SK-N-SH treated with all-trans-retinoic acid at 6 μM for 48 hours (cell line): ENCODE measurements at regions not wholly inside any gene's neighbourhood (a gene's known extent, or its start where the extent isn't known, plus 50 kb on each side); places are given as distances from the start of the nearest gene placed in this dataset.

Experiments used
- ATAC-seq: fragments of 200-7000 bp; cut with Tn5 transposase; 3 replicates; pipeline ENCODE4 v1.9.1; 2020; ENCODE audit warnings: mild to moderate bottlenecking, moderate library complexity
- ARNTL ChIP-seq: fragments of 450-650 bp; formaldehyde crosslinking; IDR thresholded peaks from 2 replicates; pipeline ENCODE4 v1.5.0; 2020; ENCODE audit warnings: low read depth, mild to moderate bottlenecking, moderate library complexity, borderline replicate concordance
- CREB5 ChIP-seq: fragments of 250-450 bp; sonication (Bioruptor Pico); IDR thresholded peaks from 2 replicates; pipeline ENCODE4 v1.5.1; 2020; ENCODE audit warnings: low read depth, mild to moderate bottlenecking, moderate library complexity
- CSDC2 ChIP-seq: fragments of 250-450 bp; sonication (Bioruptor Pico); IDR thresholded peaks from 2 replicates; pipeline ENCODE4 v1.5.0; 2020; ENCODE audit warnings: mild to moderate bottlenecking, moderate library complexity
- CSRNP3 ChIP-seq: fragments of 250-450 bp; sonication (Bioruptor Pico); IDR thresholded peaks from 2 replicates; pipeline ENCODE4 v1.5.1; 2021; ENCODE audit warnings: mild to moderate bottlenecking, moderate library complexity
- ESRRG ChIP-seq: fragments of 250-450 bp; sonication (Bioruptor Pico); IDR thresholded peaks from 2 replicates; pipeline ENCODE4 v1.6.1; 2021; ENCODE audit warnings: mild to moderate bottlenecking
- GLIS3 ChIP-seq: fragments of 250-450 bp; sonication (Bioruptor Pico); IDR thresholded peaks from 2 replicates; pipeline ENCODE4 v1.5.0; 2020; ENCODE audit warnings: mild to moderate bottlenecking, moderate library complexity
- ISL1 ChIP-seq: fragments of 250-450 bp; sonication (Bioruptor Pico); IDR thresholded peaks from 2 replicates; pipeline ENCODE4 v2.1.2; 2022; ENCODE audit warnings: mild to moderate bottlenecking, moderate library complexity
- OSR1 ChIP-seq: fragments of 250-450 bp; sonication (Bioruptor Pico); IDR thresholded peaks from 2 replicates; pipeline ENCODE4 v1.8.0; 2022; ENCODE audit warnings: moderate library complexity, mild to moderate bottlenecking, inconsistent platforms
- PATZ1 ChIP-seq: fragments of 250-450 bp; sonication (Bioruptor Pico); IDR thresholded peaks from 2 replicates; pipeline ENCODE4 v1.8.0; 2020; ENCODE audit warnings: mild to moderate bottlenecking, moderate library complexity, borderline replicate concordance
- POU6F1 ChIP-seq: fragments of 250-450 bp; sonication (Bioruptor Pico); IDR thresholded peaks from 2 replicates; pipeline ENCODE4 v1.8.0; 2021; ENCODE audit warnings: low read depth, mild to moderate bottlenecking, moderate library complexity, borderline replicate concordance
- PPARA ChIP-seq: fragments of 250-450 bp; sonication (Bioruptor Pico); IDR thresholded peaks from 2 replicates; pipeline ENCODE4 v1.5.0; 2020; ENCODE audit warnings: mild to moderate bottlenecking, borderline replicate concordance
- RARB ChIP-seq: fragments of 250-450 bp; sonication (Bioruptor Pico); IDR thresholded peaks from 2 replicates; pipeline ENCODE4 v1.8.0; 2021; ENCODE audit warnings: mild to moderate bottlenecking, moderate library complexity
- SNAI2 ChIP-seq: fragments of 250-450 bp; sonication (Bioruptor Pico); IDR thresholded peaks from 2 replicates; pipeline ENCODE4 v1.5.0; 2020; ENCODE audit warnings: mild to moderate bottlenecking, moderate library complexity
- TCF4 ChIP-seq: fragments of 250-450 bp; sonication (Bioruptor Pico); IDR thresholded peaks from 2 replicates; pipeline ENCODE4 v1.8.0; 2021; ENCODE audit warnings: mild to moderate bottlenecking, moderate library complexity, borderline replicate concordance
- TOX ChIP-seq: fragments of 250-450 bp; sonication (Bioruptor Pico); IDR thresholded peaks from 2 replicates; pipeline ENCODE4 v1.8.0; 2021; ENCODE audit warnings: mild to moderate bottlenecking, moderate library complexity, borderline replicate concordance
- TSHZ2 ChIP-seq: fragments of 250-450 bp; sonication (Bioruptor Pico); IDR thresholded peaks from 2 replicates; pipeline ENCODE4 v1.5.0; 2020; ENCODE audit warnings: mild to moderate bottlenecking, moderate library complexity
- ZC3H10 ChIP-seq: fragments of 250-450 bp; sonication (Bioruptor Pico); IDR thresholded peaks from 2 replicates; pipeline ENCODE4 v1.5.1; 2021; ENCODE audit warnings: mild to moderate bottlenecking, moderate library complexity
- ZFP3 ChIP-seq: fragments of 250-450 bp; sonication (Bioruptor Pico); IDR thresholded peaks from 2 replicates; pipeline ENCODE4 v1.5.0; 2020; ENCODE audit warnings: mild to moderate bottlenecking, moderate library complexity
- ZFP30 ChIP-seq: fragments of 450-650 bp; formaldehyde crosslinking; IDR thresholded peaks from 2 replicates; pipeline ENCODE4 v1.5.0; 2022; ENCODE audit warnings: mild to moderate bottlenecking, moderate library complexity
- ZNF565 ChIP-seq: fragments of 450-650 bp; formaldehyde crosslinking; conservative IDR thresholded peaks from 2 replicates; pipeline ENCODE4 v1.5.0; 2020; ENCODE audit warnings: low read depth, mild to moderate bottlenecking, moderate library complexity
- ZNF70 ChIP-seq: fragments of 450-650 bp; formaldehyde crosslinking; IDR thresholded peaks from 2 replicates; pipeline ENCODE4 v1.5.0; 2020; ENCODE audit warnings: mild to moderate bottlenecking, moderate library complexity
- ZNF8 ChIP-seq: fragments of 450-650 bp; formaldehyde crosslinking; IDR thresholded peaks from 2 replicates; pipeline ENCODE4 v1.5.0; 2020; ENCODE audit warnings: mild to moderate bottlenecking, moderate library complexity

- ATAC-seq = no peak
- TF ChIP-seq ARNTL (CRISPR knock-in tag) = no peak
- no peak for TF ChIP-seq POU6F1
- TF ChIP-seq TSHZ2 (CRISPR knock-in tag) = no peak
- no peak for TF ChIP-seq SNAI2 (CRISPR knock-in tag)
- TF ChIP-seq, all 23 proteins: peak for 0
These were observed 109.7 kb upstream of the HS6ST1 start for GRCh38 chr2:128428415-128428814.

GRCh38 chr2:128432423-128432822 is 113.8 kb upstream of the HS6ST1 start:
- no peak for ATAC-seq
- TF ChIP-seq ISL1 (CRISPR knock-in tag) (no peak), TOX (CRISPR knock-in tag) (no peak)

GRCh38 chr2:128433911-128434550 is 115.4 kb upstream of the HS6ST1 start:
- TF ChIP-seq ZNF8 (CRISPR knock-in tag) = no peak
- TF ChIP-seq RARB = no peak
- ATAC-seq = no peak

GRCh38 chr2:128435576-128436478 is 117.2 kb upstream of the HS6ST1 start:
- ATAC-seq = no peak
- TF ChIP-seq ARNTL (CRISPR knock-in tag) = no peak
- no peak for TF ChIP-seq ZFP30 (CRISPR knock-in tag)
- no peak for TF ChIP-seq POU6F1
- no peak for TF ChIP-seq SNAI2 (CRISPR knock-in tag)
- no peak for TF ChIP-seq ESRRG (CRISPR knock-in tag)
- no peak for TF ChIP-seq RARB
- no peak for TF ChIP-seq PPARA (CRISPR knock-in tag)
- no peak for TF ChIP-seq CSRNP3 (CRISPR knock-in tag)
- no peak for TF ChIP-seq TCF4 (CRISPR knock-in tag)
- no peak for TF ChIP-seq ZNF70
- TF ChIP-seq GLIS3 (CRISPR knock-in tag) = no peak
- no peak for TF ChIP-seq ZC3H10 (CRISPR knock-in tag)
- no peak for TF ChIP-seq OSR1
- TF ChIP-seq ZNF565 = no peak
- TF ChIP-seq CSDC2 = no peak
- TF ChIP-seq PATZ1 (CRISPR knock-in tag) = no peak
- no peak for TF ChIP-seq ZFP3 (CRISPR knock-in tag)
- no peak for TF ChIP-seq CREB5 (CRISPR knock-in tag)
- no peak for TF ChIP-seq TOX (CRISPR knock-in tag)
- TF ChIP-seq, all 23 proteins: peak for 0
